SK-N-SH (cell line): ENCODE measurements at regions not wholly inside any gene's neighbourhood (a gene's known extent, or its start where the extent isn't known, plus 50 kb on each side); places are given as distances from the start of the nearest gene placed in this dataset.

ENCODE experiments used
- CTCF ChIA-PET: fragments of 300-600, 350-600 bp; formaldehyde crosslinking; extraction: SDS; loops from one replicate; lab custom pipeline; 2021; lab: Yijun Ruan, JAX
- POLR2A ChIA-PET: fragments of 350-600 bp; sonication (Branson Sonifier 250); formaldehyde crosslinking; extraction: SDS; loops from one replicate; lab custom pipeline; 2020; ENCODE audit warnings: antibody characterized with exemption, inconsistent platforms; lab: Yijun Ruan, JAX
- DNase-seq: peaks from one replicate; pipeline ENCODE4 v3.0.0; 2012
- H2AFZ ChIP-seq: fragments of 200-600 bp; sonication (generic); 2 replicates; pipeline ENCODE4 v1.8.1; 2016; ENCODE audit warnings: antibody characterized with exemption, mild to moderate bottlenecking, low read depth
- H3F3A ChIP-seq: fragments of 200-600 bp; sonication (generic); replicated peaks from 2 replicates; pipeline ENCODE3; 2016; ENCODE audit warnings: antibody characterized with exemption, mild to moderate bottlenecking; ENCODE audit not compliant: insufficient read depth
- H3K27ac ChIP-seq, 2 experiments: fragments of 200-500 bp in 1 of 2; fragments of 200-600 bp in 1 of 2; sonication (Bioruptor generic) in 1 of 2; sonication (generic), shearing (Covaris generic) in 1 of 2; 2 replicates each; pipeline versions ENCODE4 v1.5.1 to v1.6.1; 2014 to 2016; ENCODE audit warnings: low read depth in 2 of 2, inconsistent platforms in 1 of 2, low read length in 1 of 2, mild to moderate bottlenecking in 1 of 2, mixed read lengths in 1 of 2
- H3K27me3 ChIP-seq: fragments of 200-600 bp; sonication (generic), shearing (Covaris generic); 2 replicates; pipeline ENCODE4 v1.6.1; 2016; ENCODE audit warnings: mixed run types; ENCODE audit not compliant: insufficient read depth
- H3K36me3 ChIP-seq, 2 experiments: fragments of 200-500 bp in 1 of 2; fragments of 200-600 bp in 1 of 2; sonication (Bioruptor generic) in 1 of 2; sonication (generic) in 1 of 2; replicated peaks in 1 of 2; 2 replicates each; pipeline versions ENCODE3 to v1.5.1; 2014 to 2016; ENCODE audit warnings: low read length in 1 of 2, mild to moderate bottlenecking in 1 of 2; ENCODE audit not compliant: insufficient read depth in 2 of 2, control insufficient read depth in 1 of 2
- H3K4me1 ChIP-seq, 2 experiments: fragments of 200-500 bp in 1 of 2; fragments of 200-600 bp in 1 of 2; sonication (Bioruptor generic) in 1 of 2; sonication (generic), shearing (Covaris generic) in 1 of 2; 2 replicates each; pipeline versions ENCODE4 v1.5.1 to v1.6.1; 2014 to 2016; ENCODE audit warnings: low read depth in 1 of 2, low read length in 1 of 2, mixed run types in 1 of 2; ENCODE audit not compliant: insufficient read depth in 2 of 2, control insufficient read depth in 1 of 2
- H3K4me2 ChIP-seq: fragments of 200-600 bp; sonication (generic), shearing (Covaris generic); 2 replicates; pipeline ENCODE4 v1.6.1; 2017; ENCODE audit warnings: mixed run types
- H3K4me3 ChIP-seq, 2 experiments: fragments of 200-500 bp in 1 of 2; fragments of 200-600 bp in 1 of 2; sonication (Bioruptor generic) in 1 of 2; sonication (generic), shearing (Covaris generic) in 1 of 2; 2 replicates each; pipeline versions ENCODE4 v1.5.1 to v1.8.1; 2014 to 2016; ENCODE audit warnings: low read depth in 2 of 2, inconsistent platforms in 1 of 2, low read length in 1 of 2, mild to moderate bottlenecking in 1 of 2, mixed read lengths in 1 of 2, moderate library complexity in 1 of 2
- H3K79me2 ChIP-seq: fragments of 200-600 bp; sonication (generic); 2 replicates; pipeline ENCODE4 v1.8.1; 2017; ENCODE audit warnings: mild to moderate bottlenecking; ENCODE audit not compliant: insufficient read depth
- H3K9ac ChIP-seq: fragments of 200-600 bp; sonication (generic); 2 replicates; pipeline ENCODE4 v1.6.1; 2017; ENCODE audit warnings: mixed run types
- H3K9me2 ChIP-seq: fragments of 200-600 bp; sonication (generic); 2 replicates; pipeline ENCODE4 v1.6.1; 2017; ENCODE audit warnings: mixed run types
- H3K9me3 ChIP-seq: fragments of 200-600 bp; sonication (generic); 2 replicates; pipeline ENCODE4 v1.6.1; 2017; ENCODE audit warnings: mixed run types, mild to moderate bottlenecking, moderate library complexity
- H4K20me1 ChIP-seq: fragments of 200-600 bp; sonication (generic); 2 replicates; pipeline ENCODE4 v1.6.1; 2017; ENCODE audit warnings: mild to moderate bottlenecking, mixed run types; ENCODE audit not compliant: insufficient read depth
- CTCF ChIP-seq: fragments of 200-600 bp; sonication (generic); IDR thresholded peaks from 2 replicates; pipeline ENCODE4 v1.6.1; 2017; ENCODE audit warnings: antibody characterized with exemption, mild to moderate bottlenecking, moderate library complexity
- EP300 ChIP-seq, 2 experiments: IDR thresholded peaks; 2 replicates each; pipeline versions ENCODE4 v1.4.0 to v1.6.1; 2012; ENCODE audit warnings: borderline replicate concordance in 1 of 2, low read depth in 1 of 2, low read length in 1 of 2
- FOSL2 ChIP-seq: IDR thresholded peaks from 2 replicates; pipeline ENCODE4 v1.4.0; 2012; ENCODE audit warnings: low read depth, mild to moderate bottlenecking, moderate library complexity, borderline replicate concordance
- MAX ChIP-seq: IDR thresholded peaks from 2 replicates; pipeline ENCODE4 v1.4.0; 2012; ENCODE audit warnings: low read depth
- MEF2A ChIP-seq: IDR thresholded peaks from 2 replicates; pipeline ENCODE4 v1.4.0; 2012; ENCODE audit warnings: low read depth, borderline replicate concordance
- NRF1 ChIP-seq: IDR thresholded peaks from 2 replicates; pipeline ENCODE4 v1.6.1; 2012; ENCODE audit warnings: low read depth, mild to moderate bottlenecking, low read length
- POLR2AphosphoS5 ChIP-seq: IDR thresholded peaks from 2 replicates; pipeline ENCODE4 v1.6.1; 2012; ENCODE audit warnings: low read depth, low read length
- RAD21 ChIP-seq: IDR thresholded peaks from 2 replicates; pipeline ENCODE4 v1.6.1; 2012; ENCODE audit warnings: mild to moderate bottlenecking, low read length
- SIN3A ChIP-seq: IDR thresholded peaks from 2 replicates; pipeline ENCODE4 v1.6.1; 2012; ENCODE audit warnings: low read depth, mild to moderate bottlenecking, low read length, moderate library complexity, borderline replicate concordance
- SMC3 ChIP-seq: IDR thresholded peaks from 2 replicates; pipeline ENCODE4 v1.6.1; 2012; ENCODE audit warnings: low read depth, low read length, improper control_type of control experiment
- TEAD4 ChIP-seq: IDR thresholded peaks from 2 replicates; pipeline ENCODE4 v1.4.0; 2012; ENCODE audit warnings: mild to moderate bottlenecking, borderline replicate concordance; ENCODE audit not compliant: insufficient read depth
- YY1 ChIP-seq: IDR thresholded peaks from 2 replicates; pipeline ENCODE4 v1.4.0; 2012; ENCODE audit warnings: low read depth, mild to moderate bottlenecking
- WGBS: methylation state at CpG from one replicate; pipeline ENCODE4 v1.1.6; 2017; ENCODE audit warnings: low lambda C conversion rate; 5-methylcytosine and 5-hydroxymethylcytosine counted together

- Histone ChIP-seq H3K4me1 (peaks cover 0 to 4% of the 10 kb centered on the region in 2 experiments; a peak in 1 of 4 replicates), H4K20me1 (no peaks in the 10 kb centered on the region), H2AFZ (no peak overlapping the region), H3K9me2 (no peaks in the 10 kb centered on the region), H3K27me3 (no peaks in the 10 kb centered on the region), H3F3A (no peaks in the 10 kb centered on the region), H3K36me3 (no peaks in the 10 kb centered on the region), H3K9me3 (no peaks in the 10 kb centered on the region), H3K27ac (no peak overlapping the region), H3K4me3 (no peak overlapping the region), H3K9ac (no peak overlapping the region), H3K4me2 (no peak overlapping the region), H3K79me2 (no peaks in the 10 kb centered on the region)
- POLR2A ChIA-PET: no interaction called here
- peak; percentile 32 for DNase-seq
- TF ChIP-seq SMC3 (no peak), FOSL2 (no peak), MEF2A (no peak), NRF1 (no peak), MAX (no peak)
- CTCF ChIA-PET: interaction anchor here (0.9 to 1.1 kb wide), 2 partner anchors 17 to 327 kb away, joined by 3 read pairs; no protein-coding TSS in a partner anchor
- WGBS: 15% methylated on average over 8 of the region's 8 CpGs
Measured at GRCh38 chr5:155299386-155300005, 285.9 kb downstream of the KIF4B start.

GRCh38 chr5:155303120-155303519, 289.6 kb downstream of the KIF4B start:
- Histone ChIP-seq H3K9me2 (no peaks in the 10 kb centered on the region), H3K27me3 (no peaks in the 10 kb centered on the region), H3K4me3 (no peak overlapping the region), H3K4me2 (no peak overlapping the region), H4K20me1 (no peaks in the 10 kb centered on the region), H3F3A (no peaks in the 10 kb centered on the region), H3K27ac (no peak overlapping the region), H3K4me1 (peaks cover 0 to 4% of the 10 kb centered on the region in 2 experiments; a peak in 1 of 4 replicates), H2AFZ (no peak overlapping the region), H3K9ac (no peak overlapping the region), H3K36me3 (no peaks in the 10 kb centered on the region), H3K9me3 (no peaks in the 10 kb centered on the region), H3K79me2 (no peaks in the 10 kb centered on the region)
- WGBS: 19% methylated on average over 3 of the region's 3 CpGs
- no peak for DNase-seq
- TF ChIP-seq YY1 (no peak), CTCF (no peak), EP300 (IDR thresholded peaks at IDR 0.05; ENCODE audit: borderline replicate concordance in 1 of 2, low read depth in 1 of 2, low read length in 1 of 2) (no peak), MEF2A (no peak), POLR2AphosphoS5 (no peak), RAD21 (no peak), TEAD4 (no peak), SIN3A (no peak)
- ChIA-PET CTCF (interaction anchor here (1.0 kb wide), 1 partner anchor 17 kb away, joined by 3 read pairs; no protein-coding TSS in a partner anchor), POLR2A (no interaction called here)
